BE2C (cell line): ENCODE measurements at regions not wholly inside any gene's neighbourhood (a gene's known extent, or its start where the extent isn't known, plus 50 kb on each side); places are given as distances from the start of the nearest gene placed in this dataset.
A peak's percentile ranks its signal among the peaks of the same experiment; 100 is the strongest.

Source experiments
- DNase-seq: peaks from one replicate; pipeline ENCODE4 v3.0.0-alpha.2; 2020
- H3K27me3 ChIP-seq: fragments of 250-450 bp; sonication (Bioruptor Pico); 2 replicates; pipeline ENCODE4 v1.5.1; 2020; ENCODE audit warnings: mild to moderate bottlenecking
- H3K36me3 ChIP-seq: fragments of 250-450 bp; sonication (Bioruptor Pico); 2 replicates; pipeline ENCODE4 v1.5.1; 2020; ENCODE audit warnings: mild to moderate bottlenecking
- H3K4me1 ChIP-seq: fragments of 250-450 bp; sonication (Bioruptor Pico); 2 replicates; pipeline ENCODE4 v1.5.1; 2020
- H3K4me3 ChIP-seq: 2 replicates; pipeline ENCODE4 v1.5.1; 2011; ENCODE audit warnings: low read depth, low read length
- H3K9me3 ChIP-seq: fragments of 250-450 bp; sonication (Bioruptor Pico); 2 replicates; pipeline ENCODE4 v1.5.1; 2020
- TF ChIP-seq, protein P1 (sequence below): IDR thresholded peaks from 2 replicates; pipeline ENCODE4 v1.5.1; 2012; ENCODE audit warnings: mild to moderate bottlenecking, low read depth, low read length

DNA sequence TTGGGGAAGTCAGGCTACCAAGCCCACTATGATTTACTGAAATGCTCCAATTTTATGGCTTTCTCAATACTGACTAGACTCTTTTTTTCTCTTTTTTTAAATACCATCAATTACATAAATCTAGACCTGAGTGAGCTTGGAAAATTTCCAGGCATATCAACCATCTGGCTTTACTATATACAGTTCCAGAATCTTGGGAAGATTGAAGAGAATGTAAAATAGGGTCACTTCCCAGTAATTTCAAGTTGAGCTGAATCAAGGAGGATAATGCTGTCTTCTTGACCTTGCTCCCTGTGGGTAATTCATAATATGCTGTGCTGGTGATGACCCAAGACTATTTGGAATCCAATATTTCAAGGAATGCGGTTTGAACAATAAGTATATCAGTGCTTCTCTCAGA is 108.1 kb downstream of the MAP3K21 start:
- Histone ChIP-seq H3K4me1 (no peaks in the 10 kb centered on the region), H3K9me3 (no peaks in the 10 kb centered on the region), H3K4me3 (no peak overlapping the region), H3K36me3 (no peaks in the 10 kb centered on the region), H3K27me3 (no peaks in the 10 kb centered on the region)
- TF ChIP-seq, protein P1, sequence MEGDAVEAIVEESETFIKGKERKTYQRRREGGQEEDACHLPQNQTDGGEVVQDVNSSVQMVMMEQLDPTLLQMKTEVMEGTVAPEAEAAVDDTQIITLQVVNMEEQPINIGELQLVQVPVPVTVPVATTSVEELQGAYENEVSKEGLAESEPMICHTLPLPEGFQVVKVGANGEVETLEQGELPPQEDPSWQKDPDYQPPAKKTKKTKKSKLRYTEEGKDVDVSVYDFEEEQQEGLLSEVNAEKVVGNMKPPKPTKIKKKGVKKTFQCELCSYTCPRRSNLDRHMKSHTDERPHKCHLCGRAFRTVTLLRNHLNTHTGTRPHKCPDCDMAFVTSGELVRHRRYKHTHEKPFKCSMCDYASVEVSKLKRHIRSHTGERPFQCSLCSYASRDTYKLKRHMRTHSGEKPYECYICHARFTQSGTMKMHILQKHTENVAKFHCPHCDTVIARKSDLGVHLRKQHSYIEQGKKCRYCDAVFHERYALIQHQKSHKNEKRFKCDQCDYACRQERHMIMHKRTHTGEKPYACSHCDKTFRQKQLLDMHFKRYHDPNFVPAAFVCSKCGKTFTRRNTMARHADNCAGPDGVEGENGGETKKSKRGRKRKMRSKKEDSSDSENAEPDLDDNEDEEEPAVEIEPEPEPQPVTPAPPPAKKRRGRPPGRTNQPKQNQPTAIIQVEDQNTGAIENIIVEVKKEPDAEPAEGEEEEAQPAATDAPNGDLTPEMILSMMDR, result no peak
- DNase-seq, result no peak

DNA sequence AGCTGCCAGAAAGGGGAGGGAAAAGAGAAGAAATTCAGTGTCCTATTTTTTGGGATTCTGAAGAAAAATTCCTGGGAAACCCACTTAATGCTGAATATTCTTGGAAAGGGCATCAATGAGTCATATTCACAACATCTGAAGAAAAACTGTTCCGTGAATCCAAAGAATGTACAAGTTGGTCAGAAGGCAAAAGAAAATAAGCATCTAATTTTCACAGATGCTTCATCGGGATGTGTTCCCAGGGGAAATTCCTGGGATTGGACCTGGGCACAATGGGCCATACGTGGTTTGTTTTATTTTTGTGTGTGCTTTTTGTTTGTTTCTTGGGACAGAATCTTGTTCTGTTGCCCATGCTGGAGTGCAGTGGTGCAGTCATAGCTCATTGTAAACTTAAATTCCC is 112.2 kb downstream of the MAP3K21 start:
- H3K27me3 ChIP-seq, result no peaks in the 10 kb centered on the region
- H3K4me3 ChIP-seq, result no peak overlapping the region
- no peaks in the 10 kb centered on the region for H3K4me1 ChIP-seq
- H3K36me3 ChIP-seq, result no peaks in the 10 kb centered on the region
- no peaks in the 10 kb centered on the region for H3K9me3 ChIP-seq
- no peak for DNase-seq
- TF ChIP-seq, protein P1, result no peak

DNA sequence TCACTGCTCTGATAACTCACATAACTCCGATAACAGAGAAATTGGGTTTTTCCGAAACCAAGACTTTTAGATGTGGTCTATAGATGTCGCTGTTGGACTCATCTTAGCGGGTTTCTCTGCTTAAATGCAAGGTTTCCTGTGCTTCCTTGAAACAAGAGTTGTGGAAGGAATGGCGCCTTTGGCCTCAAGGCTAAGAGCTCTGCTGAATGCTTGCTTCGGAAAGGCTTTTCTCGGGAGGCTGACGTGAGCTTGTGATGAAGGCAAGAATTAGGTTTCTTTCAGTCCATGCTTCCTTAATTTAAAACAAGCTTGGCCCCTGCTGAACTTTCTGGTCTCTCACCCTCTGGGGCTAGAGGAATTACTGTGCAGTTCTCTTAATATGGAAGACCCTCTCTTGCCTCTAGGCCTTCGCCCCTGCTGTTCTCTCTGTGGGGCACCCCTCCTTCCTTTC is 113.5 kb downstream of the MAP3K21 start:
- Histone ChIP-seq H3K4me1 (no peaks in the 10 kb centered on the region), H3K9me3 (no peaks in the 10 kb centered on the region), H3K27me3 (no peaks in the 10 kb centered on the region), H3K36me3 (no peaks in the 10 kb centered on the region), H3K4me3 (no peak overlapping the region)
- TF ChIP-seq, protein P1, result peak; percentile 87
- DNase-seq, result peak; percentile 23

DNA sequence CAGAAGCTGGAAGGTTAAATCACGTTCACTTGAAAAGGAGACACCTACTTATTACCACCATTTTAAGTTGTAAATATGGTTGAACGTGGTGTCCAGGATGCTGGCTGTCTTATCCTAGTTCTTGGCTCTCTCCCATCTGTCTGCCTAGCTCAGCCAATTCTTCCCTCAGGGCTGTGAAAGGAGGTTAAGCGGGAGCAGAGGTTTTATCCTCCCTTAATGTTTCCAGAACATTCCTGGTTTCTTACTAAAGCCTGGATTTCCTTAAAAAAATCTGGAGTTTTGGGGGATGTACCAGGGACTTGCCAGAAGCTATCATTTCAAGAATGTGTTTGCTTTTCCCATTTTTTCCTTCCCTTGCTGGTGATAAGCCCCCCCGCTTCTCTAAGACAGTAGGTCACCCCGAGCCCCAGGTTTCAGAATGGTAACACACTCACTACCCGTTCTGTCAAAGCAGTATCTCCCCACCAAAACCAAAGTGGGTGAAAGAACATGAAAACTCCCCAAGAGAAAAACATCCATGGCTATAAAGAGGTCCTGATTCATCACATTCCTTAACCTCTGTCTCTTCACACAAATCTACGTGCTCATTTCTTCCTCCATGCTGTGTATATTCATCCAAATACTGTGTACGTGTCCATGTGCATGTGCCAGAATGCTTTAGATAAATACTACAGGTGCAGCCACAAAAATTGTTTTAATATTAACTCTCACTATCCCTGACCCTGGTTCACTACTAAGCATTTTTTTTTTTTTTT is 114.7 kb downstream of the MAP3K21 start:
- TF ChIP-seq, protein P1, result no peak
- Histone ChIP-seq H3K9me3 (no peaks in the 10 kb centered on the region), H3K4me1 (0 out of 2 replicates have a peak, but pooled peaks cover under 1% of the 10 kb centered on the region), H3K27me3 (no peaks in the 10 kb centered on the region), H3K4me3 (no peak overlapping the region), H3K36me3 (no peaks in the 10 kb centered on the region)
- DNase-seq, result no peak

GRCh38 chr1:233443040-233443760 is 115.7 kb downstream of the MAP3K21 start:
- DNase-seq, result no peak
- H3K9me3 ChIP-seq, result no peaks in the 10 kb centered on the region
- no peaks in the 10 kb centered on the region for H3K27me3 ChIP-seq
- peaks cover 8% of the 10 kb centered on the region for H3K4me1 ChIP-seq
- H3K4me3 ChIP-seq, result no peak overlapping the region
- TF ChIP-seq, protein P1, result no peak
- no peaks in the 10 kb centered on the region for H3K36me3 ChIP-seq

- peaks cover 10% of the 10 kb centered on the region for H3K4me1 ChIP-seq
- H3K4me3 ChIP-seq, result no peak overlapping the region
- H3K9me3 ChIP-seq, result no peaks in the 10 kb centered on the region
- H3K27me3 ChIP-seq, result no peaks in the 10 kb centered on the region
- no peaks in the 10 kb centered on the region for H3K36me3 ChIP-seq
- DNase-seq, result no peak
- TF ChIP-seq, protein P1, result no peak
Measured at GRCh38 chr1:233444484-233444883, 117.0 kb downstream of the MAP3K21 start.
